GM12873 (cell line): ENCODE measurements at regions not wholly inside any gene's neighbourhood (a gene's known extent, or its start where the extent isn't known, plus 50 kb on each side); places are given as distances from the start of the nearest gene placed in this dataset.

Source experiments
- CTCF ChIP-seq: IDR thresholded peaks from 2 replicates; pipeline ENCODE4 v1.5.1; 2012; ENCODE audit warnings: low read depth, mild to moderate bottlenecking, moderate library complexity, low read length, control low read depth; ENCODE audit not compliant: insufficient read depth; ENCODE audit errors: missing control alignments

DNA sequence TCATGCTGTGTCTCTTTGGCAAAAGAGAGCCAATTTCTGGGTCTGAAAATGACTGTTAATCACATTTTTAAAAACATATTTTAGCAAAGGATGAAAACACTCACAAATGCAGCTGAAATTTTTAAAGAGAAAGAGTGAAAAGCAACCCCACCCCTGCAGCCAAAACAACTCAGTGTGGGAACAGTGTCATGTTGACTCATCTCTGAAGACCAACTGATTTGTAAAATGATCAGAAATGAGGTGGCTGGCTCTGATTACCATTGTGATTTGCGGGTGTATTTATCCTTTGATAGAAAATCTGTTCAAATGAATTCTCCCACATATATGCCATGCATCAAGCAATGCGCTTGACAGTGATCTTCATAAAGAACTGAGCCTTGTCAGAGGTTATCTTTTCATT lies 287.0 kb upstream of the ESRRG start:
- no peak for TF ChIP-seq CTCF

DNA sequence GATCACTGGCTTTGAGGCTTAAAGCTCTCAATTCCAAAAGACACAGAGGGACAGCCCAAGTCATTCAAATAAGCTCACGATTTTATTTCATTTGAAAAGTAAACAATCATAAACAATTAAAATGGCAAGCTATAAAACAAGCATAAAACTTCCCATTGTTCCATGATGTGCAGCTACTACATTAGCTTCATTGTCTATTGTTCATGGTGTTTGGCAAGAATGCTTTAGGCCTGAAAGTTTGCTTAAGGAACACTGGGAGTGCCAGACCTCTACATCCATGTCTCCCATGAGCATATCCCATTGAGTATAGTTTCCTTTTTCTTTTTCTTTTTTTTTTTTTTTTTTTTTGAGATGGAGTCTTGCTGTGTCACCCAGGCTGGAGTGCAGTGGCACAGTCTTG lies 286.1 kb upstream of the ESRRG start:
- TF ChIP-seq CTCF: no peak

GRCh38 chr1:217004776-217005436 lies 281.7 kb upstream of the ESRRG start:
- no peak for TF ChIP-seq CTCF

- no peak for TF ChIP-seq CTCF
These were observed 280.1 kb upstream of the ESRRG start for GRCh38 chr1:217003355-217003754.

- TF ChIP-seq CTCF: no peak
These were observed 274.6 kb upstream of the ESRRG start for GRCh38 chr1:216997831-216998230.

DNA sequence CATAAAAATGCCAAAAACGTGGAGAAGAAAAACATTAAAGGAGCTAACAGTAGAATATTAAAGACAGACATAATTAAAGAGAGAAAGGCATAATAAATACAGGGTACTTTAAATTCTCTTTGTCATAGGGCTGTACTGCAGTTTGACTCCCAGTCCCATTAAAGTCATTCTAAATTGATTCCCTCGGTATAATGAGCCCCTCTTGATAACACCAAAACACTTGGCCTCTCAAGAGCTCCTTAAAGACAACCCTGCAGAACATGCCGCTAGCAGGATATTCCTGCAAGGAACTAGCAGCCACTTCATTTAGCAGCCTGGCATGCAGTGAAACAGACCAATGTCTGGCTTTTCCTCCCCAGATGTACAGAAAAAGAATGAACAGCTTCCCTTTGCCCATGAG lies 273.8 kb upstream of the ESRRG start:
- TF ChIP-seq CTCF: no peak

- no peak for TF ChIP-seq CTCF
These were observed 261.3 kb upstream of the ESRRG start for GRCh38 chr1:216984536-216984935.
